DND-41 (cell line): ENCODE measurements at regions not wholly inside any gene's neighbourhood (a gene's known extent, or its start where the extent isn't known, plus 50 kb on each side); places are given as distances from the start of the nearest gene placed in this dataset.

ENCODE experiments used
- EZH2 ChIP-seq: IDR thresholded peaks from 3 replicates; pipeline ENCODE4 v1.6.1; 2012; ENCODE audit warnings: borderline replicate concordance, low read depth, mild to moderate bottlenecking, moderate library complexity, low read length, inconsistent platforms; ENCODE audit not compliant: severe bottlenecking
- TF ChIP-seq, protein P1 (sequence below): IDR thresholded peaks from 2 replicates; pipeline ENCODE4 v1.5.1; 2012; ENCODE audit warnings: borderline replicate concordance, low read length, moderate library complexity, mild to moderate bottlenecking; ENCODE audit not compliant: poor library complexity, severe bottlenecking; ENCODE audit errors: extremely low read depth

DNA sequence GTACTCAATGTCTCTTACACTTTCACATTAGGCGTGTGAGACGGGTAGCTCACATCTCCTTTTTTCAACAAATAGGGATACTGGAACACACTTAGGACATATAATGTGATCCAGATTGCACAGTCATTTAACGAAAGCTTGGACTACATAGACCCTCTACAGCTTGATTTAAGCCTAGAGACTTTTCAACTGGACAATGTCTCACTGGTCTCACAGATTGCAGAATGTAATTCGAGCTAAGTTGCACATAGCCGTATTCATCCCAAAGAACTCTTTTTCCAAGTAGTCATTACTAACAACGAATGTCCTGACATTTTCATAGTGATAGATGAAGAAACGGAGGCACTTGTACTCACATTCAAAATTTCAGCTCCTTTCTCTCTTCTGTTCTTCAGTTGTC, 612.1 kb downstream of the ZEB2 start:
- TF ChIP-seq, protein P1, sequence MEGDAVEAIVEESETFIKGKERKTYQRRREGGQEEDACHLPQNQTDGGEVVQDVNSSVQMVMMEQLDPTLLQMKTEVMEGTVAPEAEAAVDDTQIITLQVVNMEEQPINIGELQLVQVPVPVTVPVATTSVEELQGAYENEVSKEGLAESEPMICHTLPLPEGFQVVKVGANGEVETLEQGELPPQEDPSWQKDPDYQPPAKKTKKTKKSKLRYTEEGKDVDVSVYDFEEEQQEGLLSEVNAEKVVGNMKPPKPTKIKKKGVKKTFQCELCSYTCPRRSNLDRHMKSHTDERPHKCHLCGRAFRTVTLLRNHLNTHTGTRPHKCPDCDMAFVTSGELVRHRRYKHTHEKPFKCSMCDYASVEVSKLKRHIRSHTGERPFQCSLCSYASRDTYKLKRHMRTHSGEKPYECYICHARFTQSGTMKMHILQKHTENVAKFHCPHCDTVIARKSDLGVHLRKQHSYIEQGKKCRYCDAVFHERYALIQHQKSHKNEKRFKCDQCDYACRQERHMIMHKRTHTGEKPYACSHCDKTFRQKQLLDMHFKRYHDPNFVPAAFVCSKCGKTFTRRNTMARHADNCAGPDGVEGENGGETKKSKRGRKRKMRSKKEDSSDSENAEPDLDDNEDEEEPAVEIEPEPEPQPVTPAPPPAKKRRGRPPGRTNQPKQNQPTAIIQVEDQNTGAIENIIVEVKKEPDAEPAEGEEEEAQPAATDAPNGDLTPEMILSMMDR, result no peak
- TF ChIP-seq EZH2, result no peak
